ENCODE measurements at regions not wholly inside any gene's neighbourhood (a gene's known extent, or its start where the extent isn't known, plus 50 kb on each side); places are given as distances from the start of the nearest gene placed in this dataset.

- TF ChIP-seq CTCF (IDR thresholded peaks at IDR 0.05 in 4 of 5, conservative IDR thresholded peaks at IDR 0.05 in 1 of 5) (no peak), POLR2A (IDR thresholded peaks at IDR 0.05) (no peak)
- no peak overlapping the region for H3K4me3 ChIP-seq
- no peak for ATAC-seq
- DNase-seq, result no peak
- no peaks in the 10 kb centered on the region for H3K9me3 ChIP-seq
- in situ Hi-C loops (cut with MboI; ENCODE audit: low sequenced_read_pairs in 4 of 4), result no loop called here
- no peaks in the 10 kb centered on the region for H3K4me1 ChIP-seq
- no peaks in the 10 kb centered on the region for H3K36me3 ChIP-seq
- H3K27ac ChIP-seq, result no peak overlapping the region
- intact Hi-C loops (cut with DNase I; ENCODE audit: low total_unique reads), result no loop called here
- H3K27me3 ChIP-seq, result no peaks in the 10 kb centered on the region
These were observed 124.7 kb upstream of the ZNF217 start for GRCh38 chr20:53718142-53719021.

- Histone ChIP-seq H3K4me3 (no peak overlapping the region), H3K4me1 (no peaks in the 10 kb centered on the region), H3K9me3 (no peaks in the 10 kb centered on the region), H3K36me3 (no peaks in the 10 kb centered on the region), H3K27me3 (no peaks in the 10 kb centered on the region), H3K27ac (no peak overlapping the region)
- in situ Hi-C loops (cut with MboI; ENCODE audit: low sequenced_read_pairs in 4 of 4) (no loop called here), intact Hi-C loops (cut with DNase I; ENCODE audit: low total_unique reads) (no loop called here)
- DNase-seq, result no peak
- no peak for TF ChIP-seq CTCF (IDR thresholded peaks at IDR 0.05 in 4 of 5, conservative IDR thresholded peaks at IDR 0.05 in 1 of 5)
- TF ChIP-seq POLR2A (IDR thresholded peaks at IDR 0.05), result no peak
- ATAC-seq, result no peak
These were observed 122.8 kb upstream of the ZNF217 start for GRCh38 chr20:53716395-53716794.

- DNase-seq, result no peak
- H3K9me3 ChIP-seq, result no peaks in the 10 kb centered on the region
- in situ Hi-C loops (cut with MboI; ENCODE audit: low sequenced_read_pairs in 4 of 4) (no loop called here), intact Hi-C loops (cut with DNase I; ENCODE audit: low total_unique reads) (no loop called here)
- no peaks in the 10 kb centered on the region for H3K27me3 ChIP-seq
- no peak for ATAC-seq
- no peak overlapping the region for H3K27ac ChIP-seq
- H3K36me3 ChIP-seq, result no peaks in the 10 kb centered on the region
- TF ChIP-seq POLR2A (IDR thresholded peaks at IDR 0.05) (no peak), CTCF (IDR thresholded peaks at IDR 0.05 in 4 of 5, conservative IDR thresholded peaks at IDR 0.05 in 1 of 5) (no peak)
- H3K4me3 ChIP-seq, result no peak overlapping the region
- H3K4me1 ChIP-seq, result no peaks in the 10 kb centered on the region
These were observed 120.9 kb upstream of the ZNF217 start for GRCh38 chr20:53714524-53714923.

- intact Hi-C loops (cut with DNase I; ENCODE audit: low total_unique reads), result no loop called here
- H3K9me3 ChIP-seq, result no peaks in the 10 kb centered on the region
- ATAC-seq (no peak), DNase-seq (no peak)
- H3K36me3 ChIP-seq, result no peaks in the 10 kb centered on the region
- no peak overlapping the region for H3K27ac ChIP-seq
- no peak overlapping the region for H3K4me3 ChIP-seq
- no peak for TF ChIP-seq POLR2A (IDR thresholded peaks at IDR 0.05)
- no peak for TF ChIP-seq CTCF (IDR thresholded peaks at IDR 0.05 in 4 of 5, conservative IDR thresholded peaks at IDR 0.05 in 1 of 5)
- H3K27me3 ChIP-seq, result no peaks in the 10 kb centered on the region
- H3K4me1 ChIP-seq, result no peaks in the 10 kb centered on the region
- in situ Hi-C loops (cut with MboI; ENCODE audit: low sequenced_read_pairs in 4 of 4), result no loop called here
These were observed 119.9 kb upstream of the ZNF217 start for GRCh38 chr20:53713328-53714056.

Data from gastrocnemius medialis (tissue), 4 donors.